Large intestine (tissue), 3 donors: ENCODE measurements at regions not wholly inside any gene's neighbourhood (a gene's known extent, or its start where the extent isn't known, plus 50 kb on each side); places are given as distances from the start of the nearest gene placed in this dataset.
A peak's percentile ranks its signal among the peaks of the same experiment; 100 is the strongest.

Experiments used
- DNase-seq, 2 donors: peaks; one replicate each; pipeline versions ENCODE4 v3.0.0 to v3.0.0-alpha.2; 2013
- H3K27ac ChIP-seq: one replicate; pipeline ENCODE4 v1.5.1; 2013; ENCODE audit warnings: low read length
- H3K27me3 ChIP-seq: 2 replicates; pipeline ENCODE4 v1.6.1; 2013; ENCODE audit warnings: low read length; ENCODE audit not compliant: control insufficient read depth, insufficient read depth
- H3K36me3 ChIP-seq: 2 replicates; pipeline ENCODE4 v1.6.1; 2013; ENCODE audit warnings: low read length; ENCODE audit not compliant: control insufficient read depth, insufficient read depth
- H3K4me1 ChIP-seq: one replicate; pipeline ENCODE4 v1.6.1; 2013; ENCODE audit warnings: low read length; ENCODE audit not compliant: control insufficient read depth, insufficient read depth
- H3K4me3 ChIP-seq: one replicate; pipeline ENCODE4 v1.5.1; 2013; ENCODE audit warnings: low read length
- H3K9me3 ChIP-seq: one replicate; pipeline ENCODE4 v1.6.1; 2013; ENCODE audit warnings: mild to moderate bottlenecking, low read depth, low read length, moderate library complexity; ENCODE audit not compliant: control insufficient read depth
- WGBS: methylation state at CpG from one replicate; pipeline ENCODE4 v1.1.5; 2013; ENCODE audit warnings: low lambda C conversion rate; ENCODE audit not compliant: insufficient coverage; 5-methylcytosine and 5-hydroxymethylcytosine counted together

DNA sequence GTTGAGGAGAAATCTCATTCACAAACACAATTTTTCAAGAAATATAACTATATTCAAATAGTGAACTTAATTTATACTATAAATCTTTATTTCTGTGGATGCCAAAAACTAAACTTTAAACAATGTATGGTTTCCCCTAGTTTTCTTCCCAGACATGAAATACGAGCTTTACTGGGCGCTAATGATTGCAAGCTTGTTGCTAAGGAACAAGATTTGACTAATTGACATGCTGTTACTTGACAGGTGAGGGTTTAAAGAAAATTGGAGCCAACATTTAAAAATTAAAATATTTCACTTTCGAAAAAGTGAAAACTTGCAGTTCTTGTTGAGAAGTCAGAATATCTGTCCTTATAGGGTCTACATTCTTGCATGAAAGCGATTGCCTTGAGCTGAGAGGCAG is 381.0 kb downstream of the MEIS1 start:
- no peaks in the 10 kb centered on the region for H3K4me1 ChIP-seq
- H3K27ac ChIP-seq = no peak overlapping the region
- no peaks in the 10 kb centered on the region for H3K36me3 ChIP-seq
- no peak overlapping the region for H3K4me3 ChIP-seq
- DNase-seq = no peak
- no CpG with 5 or more reads among the region's 4 CpGs for WGBS
- H3K27me3 ChIP-seq = no peaks in the 10 kb centered on the region
- no peaks in the 10 kb centered on the region for H3K9me3 ChIP-seq

DNA sequence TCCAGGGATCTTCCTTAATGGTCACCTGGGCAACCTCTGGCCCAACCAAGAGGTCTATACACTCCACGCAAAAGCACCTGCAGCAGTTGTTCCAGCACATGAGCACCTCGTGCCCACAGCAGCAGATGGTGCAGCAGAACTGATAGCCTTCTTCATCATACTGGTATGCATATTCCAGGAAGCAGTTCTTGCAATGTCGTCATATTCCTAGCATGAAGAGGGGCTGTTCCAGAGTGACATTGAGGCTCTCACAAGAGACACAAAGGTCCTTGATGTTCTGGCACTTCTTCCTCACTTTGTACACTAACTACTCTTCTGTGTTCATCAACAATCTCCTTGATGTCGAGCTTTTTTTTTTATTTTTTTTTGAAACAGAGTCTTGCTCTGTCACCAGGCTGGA is 386.2 kb downstream of the MEIS1 start:
- H3K4me1 ChIP-seq = peaks cover 3% of the 10 kb centered on the region
- no peak overlapping the region for H3K27ac ChIP-seq
- no CpG with 5 or more reads among the region's 4 CpGs for WGBS
- no peak overlapping the region for H3K4me3 ChIP-seq
- H3K36me3 ChIP-seq = no peaks in the 10 kb centered on the region
- no peaks in the 10 kb centered on the region for H3K27me3 ChIP-seq
- DNase-seq = no peak
- no peaks in the 10 kb centered on the region for H3K9me3 ChIP-seq

DNA sequence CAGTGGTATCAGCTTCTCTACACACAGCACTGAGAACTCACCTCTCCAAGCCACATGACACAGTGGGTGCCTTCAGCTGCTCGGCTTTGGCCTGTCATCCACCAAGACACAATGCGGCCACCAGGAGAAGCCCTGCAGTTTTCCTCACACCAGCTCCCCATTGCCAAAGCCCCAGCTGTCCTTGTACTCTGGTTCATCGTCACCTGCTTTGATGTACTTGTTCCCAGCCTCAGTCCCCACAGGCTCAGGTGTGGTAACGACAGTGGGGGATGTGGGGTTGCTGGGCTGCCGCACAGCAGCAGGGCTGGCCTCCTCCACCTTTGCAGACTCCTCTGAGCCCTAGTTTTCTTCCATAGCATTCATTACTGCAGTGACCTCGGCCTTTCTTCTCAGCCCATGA is 387.3 kb downstream of the MEIS1 start:
- no CpG with 5 or more reads among the region's 6 CpGs for WGBS
- H3K4me1 ChIP-seq = peaks cover 3% of the 10 kb centered on the region
- H3K4me3 ChIP-seq = no peak overlapping the region
- H3K27ac ChIP-seq = no peak overlapping the region
- DNase-seq = no peak
- no peaks in the 10 kb centered on the region for H3K36me3 ChIP-seq
- no peaks in the 10 kb centered on the region for H3K9me3 ChIP-seq
- no peaks in the 10 kb centered on the region for H3K27me3 ChIP-seq

DNA sequence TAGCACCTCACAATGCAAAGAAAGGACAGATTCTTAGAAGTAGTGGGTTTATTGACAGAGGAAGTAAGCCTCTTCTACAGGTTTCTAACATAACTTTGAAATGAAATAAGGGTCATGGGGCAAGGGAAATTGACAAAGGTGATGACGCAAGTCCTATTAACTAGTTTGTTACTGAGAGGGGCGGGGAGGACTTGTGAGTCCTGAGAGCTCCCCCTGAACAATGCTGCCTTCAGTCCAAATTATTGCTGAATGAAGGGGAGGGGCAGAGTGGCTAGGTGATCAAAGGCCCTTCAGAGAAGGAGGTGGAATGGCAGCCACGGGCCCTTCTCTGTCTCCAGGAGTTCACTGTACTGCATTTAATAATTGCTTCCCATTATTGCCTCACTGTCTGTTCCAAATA is 390.0 kb downstream of the MEIS1 start:
- Histone ChIP-seq H3K27ac (no peak overlapping the region), H3K9me3 (no peaks in the 10 kb centered on the region), H3K4me3 (no peak overlapping the region), H3K4me1 (peaks cover 3% of the 10 kb centered on the region), H3K27me3 (no peaks in the 10 kb centered on the region), H3K36me3 (no peaks in the 10 kb centered on the region)
- DNase-seq = peak; percentile 42 to 50
- no CpG with 5 or more reads among the region's 3 CpGs for WGBS

DNA sequence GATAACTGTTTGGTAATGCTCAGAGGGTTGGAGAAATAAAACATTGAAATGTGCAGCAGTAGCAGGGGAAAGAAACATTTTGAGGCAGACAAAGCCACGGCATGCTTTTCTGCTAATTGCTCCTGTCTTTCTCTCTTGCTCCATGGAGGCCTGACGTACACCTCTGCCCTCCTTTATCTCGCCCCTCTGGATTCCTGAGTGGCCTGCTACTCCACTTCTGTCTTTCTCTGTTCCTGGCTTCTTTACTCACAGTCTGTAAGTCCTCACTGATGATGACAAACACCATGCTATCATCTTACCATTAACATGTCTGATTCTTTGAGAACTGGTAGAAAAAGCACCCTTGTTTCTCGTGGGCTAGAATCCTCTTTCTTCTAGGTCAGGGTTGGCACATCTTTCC is 392.9 kb downstream of the MEIS1 start:
- DNase-seq = no peak
- WGBS = no CpG with 5 or more reads among the region's 4 CpGs
- Histone ChIP-seq H3K27me3 (no peaks in the 10 kb centered on the region), H3K27ac (no peak overlapping the region), H3K4me3 (no peak overlapping the region), H3K9me3 (no peaks in the 10 kb centered on the region), H3K36me3 (no peaks in the 10 kb centered on the region), H3K4me1 (peaks cover 3% of the 10 kb centered on the region)

GRCh38 chr2:66828876-66829275 is 394.0 kb downstream of the MEIS1 start:
- Histone ChIP-seq H3K27ac (no peak overlapping the region), H3K9me3 (no peaks in the 10 kb centered on the region), H3K36me3 (no peaks in the 10 kb centered on the region), H3K27me3 (no peaks in the 10 kb centered on the region), H3K4me3 (no peak overlapping the region), H3K4me1 (peaks cover 3% of the 10 kb centered on the region)
- 100% methylated on average over 2 of the region's 3 CpGs for WGBS
- no peak for DNase-seq

GRCh38 chr2:66830881-66831280 is 396.0 kb downstream of the MEIS1 start:
- no peaks in the 10 kb centered on the region for H3K9me3 ChIP-seq
- H3K36me3 ChIP-seq = no peaks in the 10 kb centered on the region
- no peak overlapping the region for H3K27ac ChIP-seq
- peak in 1 of 2 donors; percentile 38 for DNase-seq
- H3K4me3 ChIP-seq = no peak overlapping the region
- no CpG with 5 or more reads among the region's 3 CpGs for WGBS
- no peaks in the 10 kb centered on the region for H3K4me1 ChIP-seq
- H3K27me3 ChIP-seq = no peaks in the 10 kb centered on the region

DNA sequence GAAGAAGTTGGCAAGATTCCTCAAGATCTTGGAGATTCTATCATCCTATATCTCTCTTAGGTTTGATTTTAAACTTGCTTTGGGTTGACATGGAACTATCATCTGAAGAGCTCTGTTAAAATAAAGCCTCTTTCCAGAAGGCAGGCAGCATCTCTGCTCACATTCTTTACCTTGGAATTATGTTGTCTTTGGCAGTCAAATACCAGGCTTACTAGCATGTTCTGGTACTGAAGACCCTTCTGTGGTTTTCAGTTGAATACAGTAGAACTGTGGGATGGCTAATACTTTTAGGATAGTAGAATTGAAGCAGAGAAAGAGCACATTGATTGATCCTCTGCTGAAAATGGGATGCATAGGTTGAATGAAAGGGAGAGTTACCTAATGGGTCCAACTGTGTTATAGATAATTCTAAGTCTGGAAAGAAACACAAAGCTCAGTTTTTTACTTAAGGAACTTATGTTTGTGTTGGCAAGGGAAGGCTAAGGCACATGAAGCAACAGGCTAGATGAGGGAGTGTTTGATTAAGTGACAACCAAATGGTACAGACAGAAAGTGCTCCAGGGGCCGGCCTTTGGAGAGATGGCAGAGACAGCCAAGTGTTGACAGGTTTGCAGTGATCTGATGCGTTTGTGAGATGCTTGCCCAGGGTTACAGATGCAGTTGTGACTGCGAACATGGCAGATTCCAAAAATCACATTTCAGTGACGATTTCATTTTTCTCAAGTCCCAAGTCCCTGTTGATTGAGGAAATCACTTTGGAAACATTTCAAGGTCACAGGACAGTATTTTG is 397.9 kb downstream of the MEIS1 start:
- Histone ChIP-seq H3K4me1 (no peaks in the 10 kb centered on the region), H3K27ac (no peak overlapping the region), H3K9me3 (no peaks in the 10 kb centered on the region), H3K4me3 (no peak overlapping the region), H3K36me3 (no peaks in the 10 kb centered on the region), H3K27me3 (no peaks in the 10 kb centered on the region)
- no peak for DNase-seq
- WGBS = no CpG with 5 or more reads among the region's 4 CpGs

DNA sequence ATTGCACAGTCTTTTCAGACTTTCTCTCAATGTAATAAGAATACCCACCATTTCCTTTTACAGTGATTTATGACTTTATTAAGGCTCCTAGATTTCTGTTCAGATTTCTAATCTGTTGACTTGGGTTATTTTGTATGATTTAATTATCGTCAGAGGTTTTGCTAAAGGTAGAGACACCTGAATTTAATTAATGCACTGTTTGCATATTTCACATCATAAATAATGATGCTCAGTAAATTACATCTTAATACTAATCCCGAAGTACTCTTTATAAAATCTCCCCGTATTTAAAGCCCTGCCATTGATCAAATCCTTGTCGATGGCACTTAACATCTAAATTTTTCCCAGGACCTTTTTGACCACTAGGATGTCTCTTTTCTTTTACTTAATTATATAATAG is 399.9 kb downstream of the MEIS1 start:
- no peaks in the 10 kb centered on the region for H3K4me1 ChIP-seq
- WGBS = 88% methylated on average over 3 of the region's 4 CpGs
- DNase-seq = no peak

DNA sequence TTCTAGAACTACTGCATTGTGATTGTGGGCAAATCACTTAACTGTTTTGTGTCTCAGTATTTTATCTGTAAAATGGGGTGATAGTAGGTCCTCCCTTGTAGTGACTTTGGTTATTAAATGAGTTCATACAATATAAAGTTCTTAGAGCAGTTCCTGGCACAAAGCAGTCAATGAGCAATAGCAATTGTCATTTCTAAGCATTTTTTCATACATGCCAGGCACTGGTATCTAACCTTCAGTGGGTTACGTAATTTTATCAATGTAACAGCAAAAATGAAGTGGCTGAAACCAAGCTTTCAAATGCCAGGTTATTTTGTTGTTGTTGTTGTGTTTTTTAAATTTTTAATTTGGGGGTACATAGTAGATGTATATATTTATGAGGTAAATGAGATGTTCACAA is 401.9 kb downstream of the MEIS1 start:
- no peak overlapping the region for H3K4me3 ChIP-seq
- 83% methylated on average over 1 of the region's 1 CpG for WGBS
- no peak overlapping the region for H3K27ac ChIP-seq
- no peaks in the 10 kb centered on the region for H3K27me3 ChIP-seq
- H3K4me1 ChIP-seq = no peaks in the 10 kb centered on the region
- H3K36me3 ChIP-seq = no peaks in the 10 kb centered on the region
- no peaks in the 10 kb centered on the region for H3K9me3 ChIP-seq
- DNase-seq = no peak

More for the DNA sequence above, 399.9 kb downstream of the MEIS1 start:
- Histone ChIP-seq H3K27ac (no peak overlapping the region), H3K27me3 (no peaks in the 10 kb centered on the region), H3K36me3 (no peaks in the 10 kb centered on the region), H3K9me3 (no peaks in the 10 kb centered on the region), H3K4me3 (no peak overlapping the region)
